MV-4-11 (cell line): ENCODE measurements at regions not wholly inside any gene's neighbourhood (a gene's known extent, or its start where the extent isn't known, plus 50 kb on each side); places are given as distances from the start of the nearest gene placed in this dataset.
A peak's percentile ranks its signal among the peaks of the same experiment; 100 is the strongest.
"Not testable (repeated sequence)": the region's sequence is repeated elsewhere in the genome, so short reads cannot be mapped to it uniquely, and the experiment has no call there.

Source experiments
- DNase-seq: peaks from one replicate; lab custom pipeline; 2025; lab: John Stamatoyannopoulos, UW

DNA sequence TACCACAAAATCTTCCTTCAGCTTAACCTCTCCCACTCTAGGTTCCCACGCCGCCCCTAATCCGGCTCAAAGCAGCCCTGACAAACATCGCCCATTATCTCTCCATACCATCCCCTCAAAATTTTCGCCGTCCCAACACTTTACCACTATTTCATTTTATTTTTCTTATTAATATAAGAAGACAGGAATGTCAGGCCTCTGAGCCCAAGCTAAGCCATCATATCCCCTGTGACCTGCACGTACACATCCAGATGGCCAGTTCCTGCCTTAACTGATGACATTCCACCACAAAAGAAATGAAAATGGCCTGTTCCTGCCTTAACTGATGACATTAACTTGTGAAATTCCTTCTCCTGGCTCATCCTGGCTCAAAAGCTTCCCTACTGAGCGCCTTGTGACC is 243.4 kb upstream of the PROK2 start:
- not testable (repeated sequence) for DNase-seq

GRCh38 chr3:72027728-72028127 is 242.8 kb upstream of the PROK2 start:
- DNase-seq, result not testable (repeated sequence)

DNA sequence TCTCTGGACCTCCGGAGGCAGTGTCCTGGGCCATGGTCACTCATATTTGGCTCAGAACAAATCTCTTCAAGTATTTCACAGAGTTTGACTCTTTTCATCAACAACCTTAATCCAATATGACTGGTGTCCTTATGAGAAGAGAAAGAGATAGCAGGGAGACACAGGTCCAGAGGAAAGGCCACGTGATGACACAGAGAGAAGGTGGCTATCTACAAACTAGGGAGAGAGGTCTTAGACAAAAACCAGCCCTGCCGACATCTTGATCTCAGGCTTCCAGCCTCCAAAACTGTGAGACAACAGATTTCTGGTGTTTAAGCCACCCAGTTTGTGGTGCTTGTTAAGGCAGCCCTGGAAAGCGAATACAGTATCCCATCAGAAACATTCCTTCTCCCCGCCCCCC is 237.1 kb upstream of the PROK2 start:
- DNase-seq, result no peak

- no peak for DNase-seq
Observed at GRCh38 chr3:72021531-72021930, 236.6 kb upstream of the PROK2 start.

DNA sequence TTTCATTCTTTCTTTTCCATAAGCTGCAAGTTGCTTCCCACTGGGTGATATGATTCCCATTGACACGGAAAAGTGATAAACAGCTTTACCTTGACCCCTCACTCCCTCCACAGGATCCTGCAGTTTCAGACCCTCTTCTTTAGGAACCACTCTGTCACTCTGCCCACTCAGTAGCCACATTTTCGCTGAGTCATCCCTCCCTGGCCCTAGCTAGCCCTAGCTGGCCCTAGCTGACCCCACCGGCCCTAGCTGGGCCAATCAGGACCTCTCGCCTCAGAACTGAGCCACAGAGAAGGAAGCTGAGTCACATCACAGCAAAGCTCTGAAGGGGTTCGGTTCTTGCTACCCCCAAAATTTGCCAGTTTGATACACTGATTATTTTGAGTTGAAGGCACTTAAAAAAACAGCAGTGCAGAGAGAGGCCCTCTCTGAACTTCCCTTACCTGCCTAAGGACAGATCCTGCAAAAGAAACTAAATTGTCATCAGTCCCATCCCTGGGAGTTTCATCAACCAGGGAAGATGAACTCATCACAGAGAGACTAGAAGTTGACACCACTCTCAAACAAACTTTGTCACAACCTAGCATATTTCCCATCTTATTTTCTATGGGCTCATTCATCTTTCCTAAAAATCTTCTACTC is 233.5 kb upstream of the PROK2 start:
- DNase-seq, result peak; percentile 30

DNA sequence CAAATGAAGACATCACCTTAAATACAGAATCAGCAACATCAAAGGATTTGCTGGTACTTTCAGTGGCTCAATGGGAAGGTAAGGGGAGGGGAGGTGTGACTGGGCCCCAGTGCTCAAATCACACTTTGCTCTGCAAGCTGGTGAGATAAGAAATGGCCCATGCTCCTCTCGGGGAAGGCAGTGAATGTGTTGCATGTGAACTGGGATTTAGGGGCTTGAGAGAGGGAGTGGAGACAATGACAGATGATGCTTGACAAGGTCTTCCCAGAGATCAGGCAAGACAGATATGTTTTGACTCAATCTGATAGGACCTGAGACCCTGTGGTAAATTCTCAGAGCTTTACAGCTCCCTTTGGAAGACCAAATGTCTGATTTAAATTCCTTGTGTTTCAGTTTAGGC is 233.0 kb upstream of the PROK2 start:
- no peak for DNase-seq

GRCh38 chr3:72017311-72017710 is 232.4 kb upstream of the PROK2 start:
- DNase-seq, result no peak

- peak; percentile 29 for DNase-seq
Observed at GRCh38 chr3:72015463-72015862, 230.5 kb upstream of the PROK2 start.

DNA sequence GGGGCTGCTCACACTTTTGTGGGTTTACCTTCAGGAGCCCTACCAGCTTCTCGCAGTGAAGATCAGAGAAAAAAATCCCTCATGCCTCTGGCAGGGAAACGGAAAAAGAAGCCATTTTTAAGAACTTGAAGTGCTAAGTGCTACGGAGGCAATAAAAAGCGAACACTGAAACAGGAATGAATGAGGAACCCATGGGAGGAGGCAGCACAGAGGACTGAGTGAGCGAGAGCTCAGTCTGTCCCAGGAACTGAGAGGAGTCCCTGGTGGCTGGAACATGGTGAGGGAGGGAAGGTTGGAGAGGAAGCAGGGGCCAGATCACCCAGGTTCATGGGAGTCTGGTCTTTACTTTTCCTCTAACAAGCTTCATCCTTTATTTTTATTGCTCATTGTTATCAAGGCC is 228.1 kb upstream of the PROK2 start:
- peak; percentile 48 for DNase-seq

DNA sequence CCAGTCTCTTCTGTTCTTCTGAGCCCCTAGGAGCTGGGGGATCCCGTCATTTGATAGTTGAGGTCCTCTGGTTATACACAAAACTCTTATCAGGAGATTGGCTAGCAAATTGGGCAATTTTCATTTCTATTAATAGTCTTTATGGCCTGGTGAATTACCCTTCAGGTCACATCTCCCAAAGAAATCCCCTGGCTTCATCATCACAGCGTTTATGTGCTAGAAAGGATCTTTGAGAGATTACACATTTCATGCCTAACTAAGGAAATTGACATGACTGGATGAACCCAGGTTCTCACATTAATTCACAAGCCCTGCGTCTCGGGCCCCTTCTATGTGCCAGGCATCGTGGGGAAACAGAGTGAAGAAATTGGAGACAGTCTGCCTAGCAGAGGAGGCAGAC is 227.4 kb upstream of the PROK2 start:
- DNase-seq, result no peak

GRCh38 chr3:72011485-72011884 is 226.5 kb upstream of the PROK2 start:
- no peak for DNase-seq

DNA sequence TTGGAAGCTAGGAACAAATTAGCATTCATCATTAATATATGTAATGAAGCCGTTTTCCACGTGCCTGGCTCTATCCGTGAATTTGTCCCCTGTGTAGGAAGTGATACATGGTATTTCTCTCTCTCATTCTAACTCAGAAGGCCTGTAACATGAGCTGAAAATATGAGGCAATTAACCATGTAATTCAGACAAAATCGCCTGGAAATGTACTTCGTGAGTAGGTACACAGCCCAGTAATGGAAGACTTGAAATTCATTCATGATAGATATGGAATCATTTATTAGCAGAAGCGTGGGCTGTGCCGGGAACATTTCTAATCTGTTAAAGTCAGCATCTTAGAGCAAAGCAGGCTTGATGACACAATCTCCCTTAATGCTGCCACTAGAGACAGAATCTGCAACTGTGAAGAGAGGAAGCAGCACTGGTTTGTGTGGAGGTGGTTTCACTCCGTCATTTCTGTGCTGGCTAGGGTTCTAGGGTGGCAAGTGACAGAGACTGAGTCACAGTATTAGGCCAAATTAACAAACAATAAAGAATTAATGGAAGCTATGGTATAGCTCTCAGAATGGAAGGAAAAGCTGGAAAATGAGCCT is 225.0 kb upstream of the PROK2 start:
- peak; percentile 63 for DNase-seq

GRCh38 chr3:72008226-72008996 is 223.5 kb upstream of the PROK2 start:
- DNase-seq, result peak; percentile 82

DNA sequence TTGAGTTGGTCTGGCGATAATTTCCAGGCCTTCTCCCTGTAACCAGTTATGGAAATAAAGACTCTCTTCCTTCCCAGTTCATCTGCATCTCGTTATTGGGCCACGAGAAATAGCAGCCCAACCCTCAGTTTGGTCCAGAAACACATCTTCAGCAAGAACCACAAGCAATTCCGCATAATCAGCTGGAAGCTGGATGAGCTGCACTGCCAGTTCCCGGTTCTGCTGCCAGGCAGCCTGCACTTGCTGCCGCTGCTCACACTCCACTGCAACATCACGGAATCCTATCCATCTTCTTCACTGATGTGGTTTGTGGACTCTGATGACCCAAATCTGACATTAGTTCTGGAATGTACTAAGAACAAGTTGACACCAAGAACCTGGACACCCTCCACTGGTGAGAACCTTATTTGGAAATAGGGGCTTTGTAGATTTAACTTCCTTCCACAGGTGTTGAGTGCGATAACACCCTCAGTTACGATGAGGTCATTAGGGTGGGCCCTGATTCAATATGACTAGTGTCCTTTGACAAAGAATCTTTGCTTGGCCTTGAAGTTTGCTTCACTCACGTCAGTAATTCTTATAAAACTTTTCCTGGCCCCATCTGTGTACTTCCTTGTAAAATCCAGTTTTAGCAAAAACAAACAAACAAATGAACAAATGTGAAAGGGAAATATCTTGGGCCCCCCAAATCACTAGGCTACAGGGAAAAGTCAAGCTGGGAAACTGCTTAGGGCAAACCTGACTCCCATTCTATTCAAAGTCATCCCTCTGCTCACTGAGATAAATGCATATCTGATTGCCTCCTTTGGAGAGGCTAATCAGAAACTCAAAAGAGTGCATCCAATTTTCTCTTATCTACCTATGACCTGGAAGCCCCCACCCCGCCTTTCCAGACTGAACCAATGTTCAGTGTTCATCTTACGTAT is 221.9 kb upstream of the PROK2 start:
- no peak for DNase-seq

- no peak for DNase-seq
Observed at GRCh38 chr3:72004749-72005292, 219.9 kb upstream of the PROK2 start.

- DNase-seq, result no peak
Observed at GRCh38 chr3:72003936-72004335, 219.0 kb upstream of the PROK2 start.

DNA sequence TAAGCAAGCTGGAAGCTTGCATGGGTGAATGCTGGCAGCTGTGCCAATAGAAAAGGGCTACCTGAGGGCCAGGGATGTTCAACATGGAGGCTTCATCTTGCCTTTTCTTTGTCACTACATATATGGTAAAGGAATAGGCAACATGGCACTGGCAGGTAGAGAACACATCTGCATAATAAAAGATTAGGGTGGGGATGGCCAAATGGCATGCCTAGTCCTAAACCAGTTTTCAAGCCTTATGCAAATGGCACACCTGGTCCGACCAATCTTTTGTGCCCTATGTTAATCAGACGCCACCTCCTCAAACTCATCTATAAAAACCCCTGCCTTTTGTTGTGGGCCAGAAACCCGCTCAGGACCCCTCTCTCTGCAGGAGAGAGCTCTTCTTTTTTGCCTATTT is 216.8 kb upstream of the PROK2 start:
- DNase-seq, result no peak

DNA sequence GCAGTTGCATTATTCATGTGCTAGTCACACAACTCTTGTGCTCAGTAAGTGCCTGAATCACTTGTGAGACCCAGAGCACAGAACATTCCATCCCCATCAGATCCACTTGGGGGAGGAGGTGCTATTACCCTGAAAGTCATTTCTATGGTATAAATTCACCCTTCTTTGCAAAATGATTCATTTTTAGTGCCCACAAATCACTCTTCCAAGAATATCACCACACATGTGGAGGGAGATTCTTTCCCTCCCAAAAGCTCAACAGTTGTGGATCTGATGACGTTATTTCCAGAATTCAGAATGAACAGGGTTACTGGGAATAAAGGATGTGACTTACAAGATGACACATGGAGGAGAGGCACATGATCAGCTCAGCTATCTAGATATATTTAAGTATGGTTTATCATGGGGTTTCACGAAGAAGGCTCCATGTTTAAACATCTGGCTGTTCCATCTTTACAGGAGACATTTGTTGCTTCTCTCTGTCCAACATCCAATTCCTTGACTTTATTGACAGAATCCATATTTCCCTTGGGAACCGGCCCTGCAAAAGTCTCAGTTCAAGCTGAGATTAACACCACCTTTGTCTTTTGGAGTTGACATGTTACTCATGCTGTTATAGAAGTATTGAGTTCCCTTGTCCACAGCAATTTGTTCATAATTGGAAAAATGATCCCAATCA is 214.2 kb upstream of the PROK2 start:
- DNase-seq, result no peak

DNA sequence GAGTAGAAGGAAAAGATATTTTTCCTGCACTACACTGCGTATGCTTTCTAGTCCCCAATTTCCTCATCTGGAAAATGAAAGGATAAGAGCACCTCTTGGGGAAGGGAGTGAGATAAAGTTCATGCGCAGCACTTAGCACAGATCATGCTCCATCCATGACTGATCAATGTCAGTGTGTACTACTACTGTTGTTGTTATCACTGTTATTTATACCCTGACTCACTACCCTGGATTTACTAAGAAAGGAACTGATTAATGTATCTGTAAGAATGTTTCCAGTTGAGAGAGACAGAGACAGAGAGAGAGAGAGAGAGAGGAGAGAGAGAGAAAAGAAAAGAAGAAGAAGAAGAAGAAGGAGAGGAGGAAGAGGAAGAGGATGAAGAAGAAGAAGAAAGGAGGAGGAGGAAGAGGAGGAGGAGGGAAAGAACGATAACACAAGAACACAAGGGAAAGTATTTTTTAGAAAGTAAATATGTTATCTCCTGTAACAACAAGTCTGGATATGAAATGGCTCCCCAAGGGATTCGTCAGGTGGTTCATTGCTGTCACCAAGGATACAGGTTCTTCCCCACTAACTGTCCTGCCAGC is 212.2 kb upstream of the PROK2 start:
- DNase-seq, result no peak

- peak; percentile 14 for DNase-seq
Observed at GRCh38 chr3:71994906-71995305, 210.0 kb upstream of the PROK2 start.

DNA sequence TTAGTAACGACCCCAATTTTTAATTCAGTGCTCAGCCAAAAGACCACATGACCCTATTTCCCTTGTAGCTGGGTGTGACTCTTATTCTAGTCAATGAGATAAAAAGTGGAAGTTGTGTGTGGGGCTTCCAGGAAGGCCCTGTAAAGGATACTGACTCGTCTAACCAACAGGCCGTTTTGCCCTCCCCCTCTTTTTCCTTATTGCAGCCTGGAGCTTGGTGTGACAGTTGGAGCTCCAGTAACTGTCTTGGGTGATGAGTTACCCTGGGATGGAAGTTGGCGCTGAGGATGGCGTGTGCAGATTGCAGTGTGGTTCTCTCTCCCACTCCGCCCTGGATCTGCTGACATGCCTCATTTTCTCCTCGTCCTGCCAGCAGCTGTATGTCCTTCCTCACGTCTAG is 209.3 kb upstream of the PROK2 start:
- DNase-seq, result peak; percentile 73
